ENCODE measurements at regions not wholly inside any gene's neighbourhood (a gene's known extent, or its start where the extent isn't known, plus 50 kb on each side); places are given as distances from the start of the nearest gene placed in this dataset.

GRCh38 chr10:4119107-4119506 lies 334.1 kb upstream of the KLF6 start:
- H3K4me2 ChIP-seq: no peak overlapping the region
- H3K9me3 ChIP-seq (ENCODE audit: insufficient read depth, low read depth): no peaks in the 10 kb centered on the region
- H3F3A ChIP-seq (ENCODE audit: insufficient read depth, low read depth): no peaks in the 10 kb centered on the region
- H3K36me3 ChIP-seq (ENCODE audit: low read depth): no peaks in the 10 kb centered on the region
- H4K20me1 ChIP-seq (ENCODE audit: insufficient read depth): no peaks in the 10 kb centered on the region
- H3K27ac ChIP-seq: no peak overlapping the region
- intact Hi-C loops (cut with micrococcal nuclease; ENCODE audit: unreplicated experiment): no loop called here
- CTCF ChIA-PET: no interaction called here
- no peaks in the 10 kb centered on the region for H3K4me1 ChIP-seq (replicated peaks; ENCODE audit: insufficient read depth)
- no peak overlapping the region for H2AFZ ChIP-seq
- TF ChIP-seq EZH2 (IDR thresholded peaks at IDR 0.05; ENCODE audit: low read depth): no peak
- no peak for TF ChIP-seq CTCF (conservative IDR thresholded peaks at IDR 0.05)
- H3K4me3 ChIP-seq: no peak overlapping the region
- H3K79me2 ChIP-seq (ENCODE audit: low read depth): no peaks in the 10 kb centered on the region
- no TSS peak for BruUV-seq (replicated peaks)
- POLR2A ChIA-PET (ENCODE audit: unreplicated experiment): no interaction called here
- H3K9me2 ChIP-seq (ENCODE audit: insufficient read depth): no peaks in the 10 kb centered on the region
- H3K27me3 ChIP-seq (ENCODE audit: insufficient read depth, low read depth): no peaks in the 10 kb centered on the region
- DNase-seq: no peak

- no peak for TF ChIP-seq EZH2 (IDR thresholded peaks at IDR 0.05; ENCODE audit: low read depth)
- no peak for TF ChIP-seq CTCF (conservative IDR thresholded peaks at IDR 0.05)
- H3F3A ChIP-seq (ENCODE audit: insufficient read depth, low read depth): no peaks in the 10 kb centered on the region
- ChIA-PET POLR2A (ENCODE audit: unreplicated experiment) (no interaction called here), CTCF (no interaction called here)
- H3K4me2 ChIP-seq: no peak overlapping the region
- no peak for DNase-seq
- H3K27ac ChIP-seq: no peak overlapping the region
- no peaks in the 10 kb centered on the region for H3K27me3 ChIP-seq (ENCODE audit: insufficient read depth, low read depth)
- H3K4me1 ChIP-seq (replicated peaks; ENCODE audit: insufficient read depth): no peaks in the 10 kb centered on the region
- H2AFZ ChIP-seq: no peak overlapping the region
- no peaks in the 10 kb centered on the region for H3K79me2 ChIP-seq (ENCODE audit: low read depth)
- no peaks in the 10 kb centered on the region for H3K9me2 ChIP-seq (ENCODE audit: insufficient read depth)
- no TSS peak for BruUV-seq (replicated peaks)
- H3K4me3 ChIP-seq: no peak overlapping the region
- no peaks in the 10 kb centered on the region for H3K9me3 ChIP-seq (ENCODE audit: insufficient read depth, low read depth)
- H3K36me3 ChIP-seq (ENCODE audit: low read depth): no peaks in the 10 kb centered on the region
- intact Hi-C loops (cut with micrococcal nuclease; ENCODE audit: unreplicated experiment): no loop called here
- no peaks in the 10 kb centered on the region for H4K20me1 ChIP-seq (ENCODE audit: insufficient read depth)
Observed at GRCh38 chr10:4117604-4118003, 332.6 kb upstream of the KLF6 start.

- no peak for TF ChIP-seq EZH2 (IDR thresholded peaks at IDR 0.05; ENCODE audit: low read depth)
- no peak for TF ChIP-seq CTCF (conservative IDR thresholded peaks at IDR 0.05)
- Histone ChIP-seq H3K79me2 (ENCODE audit: low read depth) (no peaks in the 10 kb centered on the region), H3K4me1 (replicated peaks; ENCODE audit: insufficient read depth) (no peaks in the 10 kb centered on the region), H3K4me2 (no peak overlapping the region), H3K9me3 (ENCODE audit: insufficient read depth, low read depth) (no peaks in the 10 kb centered on the region), H3K9me2 (ENCODE audit: insufficient read depth) (no peaks in the 10 kb centered on the region), H3K27ac (no peak overlapping the region), H3K27me3 (ENCODE audit: insufficient read depth, low read depth) (no peaks in the 10 kb centered on the region), H3F3A (ENCODE audit: insufficient read depth, low read depth) (no peaks in the 10 kb centered on the region), H3K36me3 (ENCODE audit: low read depth) (no peaks in the 10 kb centered on the region), H4K20me1 (ENCODE audit: insufficient read depth) (no peaks in the 10 kb centered on the region), H2AFZ (no peak overlapping the region), H3K4me3 (no peak overlapping the region)
- intact Hi-C loops (cut with micrococcal nuclease; ENCODE audit: unreplicated experiment): no loop called here
- ChIA-PET POLR2A (ENCODE audit: unreplicated experiment) (no interaction called here), CTCF (no interaction called here)
- no TSS peak for BruUV-seq (replicated peaks)
- no peak for DNase-seq
Observed at GRCh38 chr10:4111643-4112042, 326.6 kb upstream of the KLF6 start.
